ENCODE measurements at regions not wholly inside any gene's neighbourhood (a gene's known extent, or its start where the extent isn't known, plus 50 kb on each side); places are given as distances from the start of the nearest gene placed in this dataset.

DNA sequence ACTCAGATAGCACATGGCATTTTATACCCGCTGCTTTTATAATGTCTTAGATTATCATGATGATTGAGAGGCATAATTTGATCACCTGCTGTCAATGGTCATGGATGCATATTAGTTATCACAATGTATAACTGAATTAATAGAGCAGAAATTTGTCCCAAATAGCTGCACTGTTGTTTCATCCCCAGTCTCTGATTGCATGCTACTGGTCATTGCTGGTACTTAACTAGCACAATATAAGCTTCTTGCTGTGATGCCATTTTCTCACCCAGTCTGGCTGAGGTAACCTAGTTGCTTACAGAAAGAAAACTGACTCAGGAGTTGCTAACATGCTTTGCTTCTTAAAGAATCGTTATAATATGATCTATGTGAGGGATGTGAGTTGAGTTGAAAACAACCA is 76.8 kb upstream of the PLEKHA5 start:
- no peak overlapping the region for H3K4me3 Mint-ChIP-seq
- H3K79me2 ChIP-seq (ENCODE audit: control insufficient read depth, insufficient read depth, low read length): no peaks in the 10 kb centered on the region
- no peak overlapping the region for H3K27ac Mint-ChIP-seq
- CTCF ChIA-PET: no interaction called here
- H3K27ac ChIP-seq (ENCODE audit: low read length in 2 of 2): no peak overlapping the region
- no peaks in the 10 kb centered on the region for H3K4me1 Mint-ChIP-seq
- no peaks in the 10 kb centered on the region for H3K27me3 Mint-ChIP-seq
- H4K20me1 ChIP-seq (ENCODE audit: control insufficient read depth, insufficient read depth, low read length, poor library complexity, severe bottlenecking): no peaks in the 10 kb centered on the region
- intact Hi-C loops (cut with micrococcal nuclease): no loop called here
- no peak overlapping the region for H2AFZ ChIP-seq (ENCODE audit: insufficient read depth, low read depth, low read length, poor library complexity, severe bottlenecking)
- H3K36me3 ChIP-seq (replicated peaks in 1 of 2; ENCODE audit: control extremely low read depth in 1 of 2, control insufficient read depth in 1 of 2, extremely low read depth in 1 of 2, insufficient read depth in 2 of 2, low read length in 1 of 2): no peaks in the 10 kb centered on the region
- no peak overlapping the region for H3K9ac ChIP-seq (ENCODE audit: low read length)
- no peaks in the 10 kb centered on the region for H3K9me3 ChIP-seq (ENCODE audit: control extremely low read depth in 1 of 3, control insufficient read depth in 2 of 3, insufficient read depth in 1 of 3, low read length in 2 of 3)
- H3K4me1 ChIP-seq (ENCODE audit: control insufficient read depth in 2 of 2, insufficient read depth in 2 of 2, low read length in 2 of 2): no peaks in the 10 kb centered on the region
- TF ChIP-seq, protein P1, sequence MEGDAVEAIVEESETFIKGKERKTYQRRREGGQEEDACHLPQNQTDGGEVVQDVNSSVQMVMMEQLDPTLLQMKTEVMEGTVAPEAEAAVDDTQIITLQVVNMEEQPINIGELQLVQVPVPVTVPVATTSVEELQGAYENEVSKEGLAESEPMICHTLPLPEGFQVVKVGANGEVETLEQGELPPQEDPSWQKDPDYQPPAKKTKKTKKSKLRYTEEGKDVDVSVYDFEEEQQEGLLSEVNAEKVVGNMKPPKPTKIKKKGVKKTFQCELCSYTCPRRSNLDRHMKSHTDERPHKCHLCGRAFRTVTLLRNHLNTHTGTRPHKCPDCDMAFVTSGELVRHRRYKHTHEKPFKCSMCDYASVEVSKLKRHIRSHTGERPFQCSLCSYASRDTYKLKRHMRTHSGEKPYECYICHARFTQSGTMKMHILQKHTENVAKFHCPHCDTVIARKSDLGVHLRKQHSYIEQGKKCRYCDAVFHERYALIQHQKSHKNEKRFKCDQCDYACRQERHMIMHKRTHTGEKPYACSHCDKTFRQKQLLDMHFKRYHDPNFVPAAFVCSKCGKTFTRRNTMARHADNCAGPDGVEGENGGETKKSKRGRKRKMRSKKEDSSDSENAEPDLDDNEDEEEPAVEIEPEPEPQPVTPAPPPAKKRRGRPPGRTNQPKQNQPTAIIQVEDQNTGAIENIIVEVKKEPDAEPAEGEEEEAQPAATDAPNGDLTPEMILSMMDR (IDR thresholded peaks at IDR 0.05): no peak
- no peak for TF ChIP-seq EZH2 (IDR thresholded peaks at IDR 0.05; ENCODE audit: borderline replicate concordance, insufficient read depth, low read depth, low read length, poor library complexity, severe bottlenecking)
- H3K9me3 Mint-ChIP-seq (ENCODE audit: insufficient read depth): peaks cover 2% of the 10 kb centered on the region
- DNase-seq (no peak), ATAC-seq (ENCODE audit: low read depth) (no peak)
- no peaks in the 10 kb centered on the region for H3K27me3 ChIP-seq (replicated peaks in 1 of 4; ENCODE audit: control extremely low read depth in 1 of 4, control insufficient read depth in 3 of 4, insufficient read depth in 4 of 4, low read length in 3 of 4)
- 80% methylated on average over 1 of the region's 2 CpGs for WGBS (ENCODE audit: insufficient coverage)
- POLR2A ChIA-PET: no interaction called here
- H3K4me2 ChIP-seq (replicated peaks; ENCODE audit: low read depth, low read length, poor library complexity, severe bottlenecking): no peak overlapping the region
- no peak overlapping the region for H3K4me3 ChIP-seq (ENCODE audit: control extremely low read depth in 1 of 5, extremely low read depth in 1 of 5, insufficient read depth in 1 of 5, low read depth in 2 of 5, low read length in 4 of 5)

DNA sequence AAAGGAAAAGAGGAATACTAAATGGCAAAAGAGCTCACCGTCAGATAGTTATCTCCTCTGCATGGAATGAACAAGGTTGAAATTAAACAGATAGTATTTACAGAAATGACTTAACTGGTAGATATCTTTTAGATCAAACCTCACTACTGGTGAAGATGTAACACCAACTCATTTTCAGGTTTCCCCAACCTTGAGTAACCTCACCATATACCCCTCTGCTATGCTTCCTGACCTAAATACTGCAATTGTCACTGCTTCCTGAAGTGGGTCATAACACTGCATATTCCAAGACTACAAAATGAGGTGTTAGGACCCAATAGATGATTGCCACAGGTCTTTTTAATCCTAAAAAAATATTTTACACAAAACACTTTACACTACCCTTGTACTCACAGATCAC is 76.3 kb upstream of the PLEKHA5 start:
- DNase-seq (no peak), ATAC-seq (ENCODE audit: low read depth) (no peak)
- H3K9me3 Mint-ChIP-seq (ENCODE audit: insufficient read depth): peaks cover 2% of the 10 kb centered on the region
- ChIA-PET POLR2A (no interaction called here), CTCF (no interaction called here)
- Histone ChIP-seq H3K4me3 (ENCODE audit: control extremely low read depth in 1 of 5, extremely low read depth in 1 of 5, insufficient read depth in 1 of 5, low read depth in 2 of 5, low read length in 4 of 5) (no peak overlapping the region), H3K9me3 (ENCODE audit: control extremely low read depth in 1 of 3, control insufficient read depth in 2 of 3, insufficient read depth in 1 of 3, low read length in 2 of 3) (no peaks in the 10 kb centered on the region), H2AFZ (ENCODE audit: insufficient read depth, low read depth, low read length, poor library complexity, severe bottlenecking) (no peak overlapping the region), H3K9ac (ENCODE audit: low read length) (no peak overlapping the region), H3K36me3 (replicated peaks in 1 of 2; ENCODE audit: control extremely low read depth in 1 of 2, control insufficient read depth in 1 of 2, extremely low read depth in 1 of 2, insufficient read depth in 2 of 2, low read length in 1 of 2) (no peaks in the 10 kb centered on the region), H3K4me1 (ENCODE audit: control insufficient read depth in 2 of 2, insufficient read depth in 2 of 2, low read length in 2 of 2) (no peaks in the 10 kb centered on the region), H3K79me2 (ENCODE audit: control insufficient read depth, insufficient read depth, low read length) (no peaks in the 10 kb centered on the region), H3K4me2 (replicated peaks; ENCODE audit: low read depth, low read length, poor library complexity, severe bottlenecking) (no peak overlapping the region), H3K27me3 (replicated peaks in 1 of 4; ENCODE audit: control extremely low read depth in 1 of 4, control insufficient read depth in 3 of 4, insufficient read depth in 4 of 4, low read length in 3 of 4) (no peaks in the 10 kb centered on the region), H3K27ac (ENCODE audit: low read length in 2 of 2) (no peak overlapping the region), H4K20me1 (ENCODE audit: control insufficient read depth, insufficient read depth, low read length, poor library complexity, severe bottlenecking) (no peaks in the 10 kb centered on the region)
- H3K27ac Mint-ChIP-seq: no peak overlapping the region
- WGBS (ENCODE audit: insufficient coverage): no CpG with 5 or more reads among the region's 1 CpG
- intact Hi-C loops (cut with micrococcal nuclease): no loop called here
- no peaks in the 10 kb centered on the region for H3K27me3 Mint-ChIP-seq
- no peak for TF ChIP-seq EZH2 (IDR thresholded peaks at IDR 0.05; ENCODE audit: borderline replicate concordance, insufficient read depth, low read depth, low read length, poor library complexity, severe bottlenecking)
- TF ChIP-seq, protein P1 (IDR thresholded peaks at IDR 0.05): no peak
- H3K4me1 Mint-ChIP-seq: no peaks in the 10 kb centered on the region
- no peak overlapping the region for H3K4me3 Mint-ChIP-seq

Data from B cell (primary cell).